GM18502 (cell line): ENCODE measurements at regions not wholly inside any gene's neighbourhood (a gene's known extent, or its start where the extent isn't known, plus 50 kb on each side); places are given as distances from the start of the nearest gene placed in this dataset.

Experiments used
- ATAC-seq: cut with Tn5 transposase; IDR thresholded peaks from one replicate; pipeline ENCODE4 v1.9.1; 2021; ENCODE audit warnings: mild to moderate bottlenecking; ENCODE audit not compliant: unreplicated experiment, poor library complexity

DNA sequence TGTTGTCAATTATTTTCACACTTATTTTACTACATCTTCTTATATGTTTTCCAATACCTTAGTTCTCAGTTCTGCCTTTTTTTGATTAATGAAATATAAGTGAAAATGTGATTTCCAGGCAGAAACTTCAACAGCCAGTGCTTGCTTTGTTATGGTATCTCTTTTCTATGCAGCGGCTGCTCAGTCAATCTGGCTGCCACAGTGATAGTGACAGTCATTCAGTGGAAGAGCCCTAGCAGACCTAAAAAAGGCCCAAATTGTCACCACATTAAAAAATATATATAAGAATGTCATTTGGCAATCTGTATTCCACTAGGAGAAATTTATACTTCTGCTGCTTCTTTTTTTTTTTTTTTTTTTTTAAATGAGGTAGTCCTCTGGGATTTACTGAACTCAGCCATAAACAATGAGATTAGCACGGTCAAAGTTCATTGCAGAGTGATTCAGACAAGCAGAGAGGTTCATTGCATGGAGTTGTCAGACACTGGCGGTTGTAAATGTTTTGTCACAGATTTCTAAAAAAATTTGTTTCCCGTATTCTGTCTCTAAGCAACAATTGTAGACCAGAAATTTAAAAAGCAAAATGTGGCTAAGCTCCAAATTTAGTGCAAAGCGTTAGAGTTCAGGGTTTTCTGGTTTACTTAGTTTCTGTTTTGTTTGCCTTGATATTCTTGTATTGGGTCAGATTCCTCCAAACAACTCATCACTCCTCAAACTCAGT, 94.7 kb upstream of the PRR20A start:
- ATAC-seq, result no peak

DNA sequence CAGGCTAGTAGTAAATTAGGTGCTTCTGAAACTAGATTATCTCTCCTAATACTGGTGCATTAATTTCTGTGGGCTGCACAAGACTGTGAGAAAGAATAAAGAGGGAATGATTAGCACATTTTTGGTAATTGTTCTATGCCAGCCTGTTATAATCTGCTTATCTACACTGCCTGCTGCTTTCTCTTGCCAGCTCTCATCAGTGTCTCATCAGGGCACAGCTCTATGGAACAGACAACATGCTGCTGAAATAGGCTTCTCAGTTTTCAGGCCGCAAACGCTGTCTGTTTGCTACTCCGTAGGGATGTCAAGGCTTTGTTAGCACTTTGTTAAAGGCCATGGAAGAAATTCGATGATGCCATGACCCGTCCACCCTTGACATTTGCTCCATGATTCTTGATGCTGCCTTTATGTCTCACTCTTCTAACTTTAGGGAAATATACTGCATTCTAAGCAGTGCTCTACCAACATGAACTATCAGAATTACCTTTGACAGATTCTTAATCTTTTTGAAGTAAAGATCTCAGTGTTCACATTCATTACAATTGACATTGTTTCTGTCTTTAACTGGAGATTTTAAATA, 84.0 kb upstream of the PRR20A start:
- ATAC-seq, result no peak

DNA sequence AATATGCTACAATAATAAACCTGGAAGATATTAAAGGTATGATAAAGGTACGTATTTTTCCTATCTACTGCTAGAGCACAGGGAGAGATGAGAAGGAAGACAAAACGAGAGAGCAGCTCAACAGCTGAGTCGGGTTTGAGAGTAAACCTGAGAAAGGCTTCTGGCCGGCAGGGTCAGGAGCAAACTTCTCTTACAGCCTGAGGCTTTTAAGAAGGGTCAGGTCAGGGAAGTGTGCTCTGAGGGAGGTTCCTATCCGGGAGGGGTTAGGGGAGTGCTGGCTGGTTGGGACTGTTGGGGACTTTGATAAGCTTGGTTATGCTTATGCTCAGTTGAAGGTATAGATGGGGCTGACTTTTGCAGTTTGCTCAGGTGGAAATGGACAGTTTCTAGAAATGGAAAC, 77.7 kb upstream of the PRR20A start:
- ATAC-seq, result no peak

DNA sequence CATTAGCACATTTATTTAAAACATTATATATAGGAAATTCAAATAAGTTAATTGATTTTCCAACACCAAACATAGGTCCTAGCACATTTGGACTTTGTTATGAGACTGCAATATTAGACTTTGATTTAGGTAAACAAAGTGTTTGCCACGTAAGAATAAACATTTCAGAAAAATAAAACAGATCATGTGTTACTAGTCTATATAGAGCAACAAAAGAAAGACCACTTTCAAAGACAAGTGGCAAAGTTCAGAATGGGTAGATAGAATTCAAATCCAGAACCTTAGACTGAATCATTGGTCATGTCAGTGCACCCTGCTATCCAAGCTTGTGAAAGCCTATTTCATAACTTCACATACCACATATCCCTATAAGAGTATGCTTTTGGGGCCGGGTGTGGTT, 66.7 kb upstream of the PRR20A start:
- no peak for ATAC-seq

DNA sequence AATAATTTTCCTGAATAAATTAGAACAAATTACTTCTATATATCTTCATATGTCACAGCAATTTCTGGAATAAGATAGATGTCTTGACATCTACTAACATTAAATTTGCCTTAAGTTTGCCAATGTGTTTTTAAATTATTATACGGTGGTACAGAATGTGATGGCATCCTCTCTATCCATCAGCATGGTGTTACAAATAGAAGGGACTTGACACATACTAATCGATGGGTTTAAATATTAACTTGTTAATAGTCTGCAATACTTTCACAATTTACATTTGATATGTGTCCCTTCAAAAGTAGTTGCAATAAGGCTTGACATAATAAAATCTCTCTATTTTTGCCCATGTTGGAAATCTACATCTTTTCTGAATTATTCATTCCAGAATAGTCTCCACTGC, 65.1 kb upstream of the PRR20A start:
- no peak for ATAC-seq

DNA sequence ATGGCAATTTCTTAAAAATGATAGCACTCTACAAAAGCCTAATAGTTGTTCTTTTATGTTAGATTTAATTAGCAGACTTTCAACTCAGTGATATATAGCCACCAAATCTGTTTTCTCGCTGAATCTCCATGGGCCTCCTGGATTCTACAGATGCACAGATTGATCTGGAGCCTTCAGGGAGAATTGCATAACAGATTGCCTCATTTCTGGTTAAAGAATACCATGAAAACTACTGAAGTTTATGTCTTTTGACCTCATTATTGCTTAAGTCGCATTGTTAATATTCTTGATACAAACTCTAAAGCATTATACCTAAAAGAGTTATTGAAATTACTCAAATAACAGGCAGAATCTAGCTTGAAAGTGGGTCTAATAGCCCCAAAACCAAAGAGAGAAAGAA, 53.7 kb upstream of the PRR20A start:
- no peak for ATAC-seq
